Keratinocyte (primary cell): ENCODE measurements at regions not wholly inside any gene's neighbourhood (a gene's known extent, or its start where the extent isn't known, plus 50 kb on each side); places are given as distances from the start of the nearest gene placed in this dataset.

Source experiments
- DNase-seq: peaks from one replicate; pipeline ENCODE4 v3.0.0-alpha.2; 2011; ENCODE audit warnings: low read depth, missing footprints, low spot score
- FAIRE-seq: peaks from 2 replicates; lab custom pipeline; 2011; peaks lifted over from hg19 to GRCh38; lab: Jason Lieb, UNC
- H2AFZ ChIP-seq: 2 replicates; pipeline ENCODE4 v1.6.0; 2012; ENCODE audit warnings: low read length, control low read depth, inconsistent platforms; ENCODE audit not compliant: control insufficient read depth
- H3K27ac ChIP-seq: 2 replicates; pipeline ENCODE4 v1.5.1; 2011; ENCODE audit warnings: low read length; ENCODE audit not compliant: control insufficient read depth, insufficient read depth
- H3K27me3 ChIP-seq: 3 replicates; pipeline ENCODE4 v1.6.0; 2011; ENCODE audit warnings: low read length; ENCODE audit not compliant: control insufficient read depth, insufficient read depth; ENCODE audit errors: extremely low read depth
- H3K36me3 ChIP-seq, 2 experiments: 2 replicates in 1 of 2; 3 replicates in 1 of 2; pipeline ENCODE4 v1.5.1; 2011; ENCODE audit warnings: low read length in 2 of 2, mild to moderate bottlenecking in 1 of 2; ENCODE audit not compliant: control insufficient read depth in 2 of 2, insufficient read depth in 2 of 2; ENCODE audit errors: extremely low read depth in 1 of 2
- H3K4me1 ChIP-seq: 3 replicates; pipeline ENCODE4 v1.5.1; 2011; ENCODE audit warnings: low read length; ENCODE audit not compliant: control insufficient read depth, insufficient read depth; ENCODE audit errors: extremely low read depth
- H3K4me2 ChIP-seq: 3 replicates; pipeline ENCODE4 v1.6.0; 2011; ENCODE audit warnings: low read depth, low read length; ENCODE audit not compliant: control insufficient read depth, insufficient read depth; ENCODE audit errors: extremely low read depth
- H3K4me3 ChIP-seq, 3 experiments: fragments of 200-600 bp in 1 of 3; sonication (generic) in 1 of 3; 2 replicates in 2 of 3; 3 replicates in 1 of 3; pipeline ENCODE4 v1.5.1; 2011 to 2016; ENCODE audit warnings: low read length in 3 of 3, mild to moderate bottlenecking in 3 of 3, control low read depth in 2 of 3, inconsistent platforms in 1 of 3, low read depth in 1 of 3, mixed read lengths in 1 of 3, mixed run types in 1 of 3, moderate library complexity in 1 of 3; ENCODE audit not compliant: control insufficient read depth in 2 of 3, insufficient read depth in 2 of 3; ENCODE audit errors: extremely low read depth in 1 of 3
- H3K79me2 ChIP-seq: 2 replicates; pipeline ENCODE4 v1.6.0; 2012; ENCODE audit warnings: low read length; ENCODE audit not compliant: control insufficient read depth, insufficient read depth
- H3K9ac ChIP-seq: 3 replicates; pipeline ENCODE4 v1.6.0; 2011; ENCODE audit warnings: low read length; ENCODE audit not compliant: control insufficient read depth, insufficient read depth; ENCODE audit errors: extremely low read depth
- H3K9me1 ChIP-seq: 3 replicates; pipeline ENCODE4 v1.6.0; 2011; ENCODE audit warnings: low read length; ENCODE audit not compliant: control insufficient read depth, insufficient read depth; ENCODE audit errors: extremely low read depth
- H3K9me3 ChIP-seq: 2 replicates; pipeline ENCODE4 v1.5.1; 2012; ENCODE audit warnings: low read depth, low read length; ENCODE audit not compliant: control insufficient read depth
- H4K20me1 ChIP-seq: 3 replicates; pipeline ENCODE4 v1.6.0; 2011; ENCODE audit warnings: low read length; ENCODE audit not compliant: control insufficient read depth, insufficient read depth; ENCODE audit errors: extremely low read depth
- CTCF ChIP-seq, 3 experiments: IDR thresholded peaks in 1 of 3; conservative IDR thresholded peaks in 1 of 3; optimal IDR thresholded peaks in 1 of 3; 2 replicates in 2 of 3; 3 replicates in 1 of 3; pipeline versions ENCODE3 to v1.5.1; 2011; ENCODE audit warnings: low read length in 3 of 3, mild to moderate bottlenecking in 3 of 3, moderate library complexity in 2 of 3, control low read depth in 1 of 3, inconsistent platforms in 1 of 3; ENCODE audit not compliant: insufficient read depth in 2 of 3; ENCODE audit errors: extremely low read depth in 1 of 3
- EZH2 ChIP-seq: IDR thresholded peaks from one replicate; pipeline ENCODE4 v1.6.1; 2012; ENCODE audit warnings: inconsistent platforms, mild to moderate bottlenecking, low read length, moderate library complexity
- dilution Hi-C: fragments of 300-500 bp; cut with MboI; formaldehyde crosslinking; loops from one replicate; pipeline ENCODE4 v1.7.0; 2020; ENCODE audit warnings: low sequenced_read_pairs; ENCODE audit not compliant: extremely low pct_ligation_motif_present

- FAIRE-seq = no peak
Measured at GRCh38 chr10:111506266-111507034, 429.6 kb downstream of the ADRA2A start.

GRCh38 chr10:111511751-111512150 is 434.9 kb downstream of the ADRA2A start:
- no peak for DNase-seq
- no peak overlapping the region for H3K9ac ChIP-seq
- H3K4me3 ChIP-seq = no peak overlapping the region
- H3K4me1 ChIP-seq = no peaks in the 10 kb centered on the region
- no peak overlapping the region for H3K27ac ChIP-seq
- no peak overlapping the region for H2AFZ ChIP-seq
- no peaks in the 10 kb centered on the region for H3K9me1 ChIP-seq
- H3K36me3 ChIP-seq = no peaks in the 10 kb centered on the region
- FAIRE-seq = no peak
- no peaks in the 10 kb centered on the region for H3K79me2 ChIP-seq
- dilution Hi-C loops = no loop called here
- H3K9me3 ChIP-seq = no peaks in the 10 kb centered on the region
- TF ChIP-seq CTCF (optimal IDR thresholded peaks at IDR 0.05 in 1 of 3, IDR thresholded peaks at IDR 0.05 in 1 of 3, conservative IDR thresholded peaks at IDR 0.05 in 1 of 3; ENCODE audit: extremely low read depth in 1 of 3, insufficient read depth in 2 of 3, low read length in 3 of 3) (no peak), EZH2 (no peak)
- no peaks in the 10 kb centered on the region for H3K27me3 ChIP-seq
- no peak overlapping the region for H3K4me2 ChIP-seq
- no peaks in the 10 kb centered on the region for H4K20me1 ChIP-seq

More at GRCh38 chr10:111506266-111507034, 429.6 kb downstream of the ADRA2A start:
- H3K9me1 ChIP-seq = no peaks in the 10 kb centered on the region
- dilution Hi-C loops = no loop called here
- H3K4me2 ChIP-seq = no peak overlapping the region
- H3K9me3 ChIP-seq = no peaks in the 10 kb centered on the region
- H4K20me1 ChIP-seq = no peaks in the 10 kb centered on the region
- H3K27me3 ChIP-seq = no peaks in the 10 kb centered on the region
- no peak for DNase-seq
- no peak overlapping the region for H3K9ac ChIP-seq
- no peak overlapping the region for H2AFZ ChIP-seq
- H3K27ac ChIP-seq = no peak overlapping the region
- no peak for TF ChIP-seq CTCF (optimal IDR thresholded peaks at IDR 0.05 in 1 of 3, IDR thresholded peaks at IDR 0.05 in 1 of 3, conservative IDR thresholded peaks at IDR 0.05 in 1 of 3; ENCODE audit: extremely low read depth in 1 of 3, insufficient read depth in 2 of 3, low read length in 3 of 3)
- no peak for TF ChIP-seq EZH2
- no peaks in the 10 kb centered on the region for H3K36me3 ChIP-seq
- H3K4me1 ChIP-seq = no peaks in the 10 kb centered on the region
- H3K79me2 ChIP-seq = no peaks in the 10 kb centered on the region
- no peak overlapping the region for H3K4me3 ChIP-seq
